CD4-positive, alpha-beta T cell treated with Interleukin-1 beta for 1 hour (primary cell): ENCODE measurements at regions not wholly inside any gene's neighbourhood (a gene's known extent, or its start where the extent isn't known, plus 50 kb on each side); places are given as distances from the start of the nearest gene placed in this dataset.

ENCODE experiments used
- DNase-seq, 2 donors: peaks; one replicate each; pipeline ENCODE4 v3.0.0-alpha.2; 2020 to 2022

DNA sequence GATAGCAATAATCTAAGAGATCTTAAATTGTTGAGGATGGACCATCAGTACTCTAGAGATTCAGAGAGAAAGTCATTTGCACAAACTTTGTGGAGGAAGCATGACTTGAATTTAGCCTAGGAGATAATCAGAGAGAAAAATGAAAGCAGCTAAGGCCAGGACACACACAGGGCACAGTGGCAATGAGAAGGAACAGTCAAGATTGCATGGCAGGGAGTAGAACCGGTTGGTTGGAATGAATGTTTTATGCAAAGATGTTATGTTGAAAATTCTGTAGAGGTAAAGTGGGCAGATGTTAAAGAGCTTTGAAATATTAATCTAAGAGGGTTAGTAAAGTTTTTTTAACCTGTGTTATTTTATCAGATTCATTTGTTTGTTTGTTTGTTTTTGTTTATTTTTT is 521.8 kb downstream of the GATA3 start:
- DNase-seq: no peak

DNA sequence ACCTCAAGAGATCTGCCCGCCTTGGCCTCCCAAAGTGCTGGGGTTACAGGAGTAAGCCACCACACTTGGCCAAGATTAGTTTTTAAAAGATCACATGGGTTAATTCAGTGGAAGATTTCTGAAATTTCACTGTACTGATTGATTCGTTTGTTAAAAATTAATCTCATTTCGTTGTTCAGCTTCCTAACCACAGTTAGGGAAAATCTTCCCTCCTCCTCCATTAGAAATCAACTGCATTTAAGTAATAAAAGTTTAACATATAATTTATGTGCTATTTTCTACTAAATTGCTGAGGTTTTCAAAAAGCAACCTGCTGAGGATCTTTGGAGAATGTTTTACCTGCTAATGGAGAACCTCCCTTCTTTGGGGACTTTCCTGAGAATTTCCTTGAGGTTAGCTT is 522.4 kb downstream of the GATA3 start:
- no peak for DNase-seq

DNA sequence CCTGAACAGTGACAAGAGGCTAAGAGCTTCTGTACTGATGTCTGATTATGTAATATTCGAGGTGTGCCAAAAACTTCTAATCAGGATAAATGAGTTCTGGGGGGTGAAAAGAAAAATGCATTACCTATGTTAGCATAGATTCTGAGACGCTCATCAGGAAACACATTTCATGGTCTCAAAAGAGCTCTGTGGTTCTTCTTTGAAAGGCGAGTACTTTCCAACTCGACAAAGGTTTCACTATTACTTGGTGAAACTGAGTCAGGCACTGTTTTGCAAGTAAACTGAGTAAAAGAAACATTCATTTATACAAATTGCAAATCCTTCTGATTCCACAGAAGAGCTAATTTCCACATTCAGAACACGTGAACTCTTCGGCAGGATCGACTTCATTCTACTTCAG is 523.2 kb downstream of the GATA3 start:
- no peak for DNase-seq

DNA sequence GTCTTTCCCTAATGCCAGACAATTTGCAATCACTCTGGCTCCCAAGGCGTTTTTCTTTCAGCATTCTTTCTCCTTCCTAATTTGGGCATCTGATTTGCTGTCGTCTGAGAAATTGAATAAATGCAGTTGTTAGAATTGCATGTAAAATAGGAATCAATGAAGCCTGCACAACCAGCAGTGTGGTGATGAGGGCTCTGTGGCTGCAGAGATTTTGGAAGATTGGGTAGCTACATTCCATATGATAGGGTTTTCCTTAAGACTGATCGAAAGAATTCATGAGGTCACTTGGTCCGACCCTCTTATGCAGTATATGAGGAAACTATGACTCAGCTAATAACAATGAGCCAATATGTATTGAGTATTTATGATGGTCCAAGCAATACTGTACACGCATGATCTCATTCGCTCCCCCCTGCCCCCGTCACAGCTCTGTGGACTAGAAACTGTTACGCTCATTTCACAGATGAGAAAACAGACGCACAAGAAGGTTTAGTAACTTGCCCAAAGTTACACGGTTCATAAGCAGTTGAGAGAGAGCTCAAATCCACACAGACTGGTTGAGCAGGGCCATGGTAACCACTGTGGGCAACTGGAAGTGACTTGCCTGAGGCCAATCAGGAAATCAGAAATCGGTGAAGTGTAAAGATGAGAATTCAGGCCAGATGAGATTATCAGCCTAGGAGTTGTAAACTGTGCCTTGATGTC is 527.2 kb downstream of the GATA3 start:
- DNase-seq: no peak

GRCh38 chr10:8583096-8583495 is 528.6 kb downstream of the GATA3 start:
- DNase-seq: no peak

GRCh38 chr10:8584666-8585065 is 530.2 kb downstream of the GATA3 start:
- DNase-seq: no peak

- no peak for DNase-seq
These were observed 532.0 kb downstream of the GATA3 start for GRCh38 chr10:8586504-8586903.

GRCh38 chr10:8588135-8588534 is 533.6 kb downstream of the GATA3 start:
- DNase-seq: no peak

DNA sequence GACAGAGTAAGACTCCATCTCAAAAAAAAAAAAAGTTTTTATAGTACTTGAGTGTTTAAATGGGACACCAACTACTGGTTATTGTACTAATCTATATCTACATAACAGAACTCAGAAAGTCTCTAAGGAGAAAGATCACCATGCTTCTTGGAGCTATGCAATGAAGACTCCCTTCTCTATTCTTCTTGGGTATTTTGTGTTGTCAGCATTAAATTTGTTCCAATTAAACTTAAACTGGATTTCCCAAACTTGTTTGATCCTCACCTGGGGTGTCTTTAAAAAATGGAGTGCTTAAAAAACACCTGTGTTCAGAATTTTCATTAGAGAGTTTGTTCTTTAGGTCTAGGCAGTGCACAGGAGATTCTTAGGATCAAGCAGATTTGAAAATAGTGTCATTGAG is 536.0 kb downstream of the GATA3 start:
- DNase-seq: no peak

DNA sequence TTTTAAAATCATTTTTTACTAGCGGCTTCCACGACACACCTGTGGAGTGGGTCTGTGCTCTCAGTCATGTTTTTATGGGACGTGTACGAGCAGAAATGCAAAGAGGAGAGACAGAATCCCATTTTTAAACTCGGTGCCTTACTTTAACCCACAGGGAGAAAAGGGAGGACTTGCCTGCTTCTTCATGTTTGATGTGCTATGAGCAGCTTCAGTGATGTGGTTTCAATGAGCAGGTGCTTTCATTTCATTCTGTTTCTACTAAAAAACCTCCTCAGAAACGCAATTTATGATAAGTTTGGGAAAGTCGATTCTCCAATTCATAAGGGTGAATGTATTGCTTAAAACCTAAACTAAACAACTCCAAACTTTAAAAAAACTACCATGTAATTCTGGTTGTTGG is 537.2 kb downstream of the GATA3 start:
- no peak for DNase-seq

DNA sequence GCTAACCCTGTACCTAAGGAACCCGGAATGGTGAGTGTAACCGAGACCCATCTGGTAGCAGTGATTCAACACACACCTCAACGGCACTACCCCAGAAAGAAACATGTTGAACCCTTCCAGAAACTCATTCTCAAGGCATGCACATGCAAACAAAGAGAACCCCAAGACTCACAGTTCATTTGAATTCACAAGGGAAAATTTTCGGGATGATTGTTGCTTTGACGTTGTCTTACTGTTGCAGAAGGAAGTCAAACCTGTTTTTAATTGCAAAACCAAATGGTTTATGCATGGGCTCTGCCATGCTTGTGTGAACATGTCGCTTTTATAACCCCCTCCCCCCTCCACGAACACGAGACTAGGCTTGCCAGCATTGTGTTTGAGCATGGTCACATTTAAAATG is 539.7 kb downstream of the GATA3 start:
- no peak for DNase-seq

GRCh38 chr10:8594711-8595110 is 540.2 kb downstream of the GATA3 start:
- DNase-seq: no peak

GRCh38 chr10:8595140-8595539 is 540.7 kb downstream of the GATA3 start:
- no peak for DNase-seq

DNA sequence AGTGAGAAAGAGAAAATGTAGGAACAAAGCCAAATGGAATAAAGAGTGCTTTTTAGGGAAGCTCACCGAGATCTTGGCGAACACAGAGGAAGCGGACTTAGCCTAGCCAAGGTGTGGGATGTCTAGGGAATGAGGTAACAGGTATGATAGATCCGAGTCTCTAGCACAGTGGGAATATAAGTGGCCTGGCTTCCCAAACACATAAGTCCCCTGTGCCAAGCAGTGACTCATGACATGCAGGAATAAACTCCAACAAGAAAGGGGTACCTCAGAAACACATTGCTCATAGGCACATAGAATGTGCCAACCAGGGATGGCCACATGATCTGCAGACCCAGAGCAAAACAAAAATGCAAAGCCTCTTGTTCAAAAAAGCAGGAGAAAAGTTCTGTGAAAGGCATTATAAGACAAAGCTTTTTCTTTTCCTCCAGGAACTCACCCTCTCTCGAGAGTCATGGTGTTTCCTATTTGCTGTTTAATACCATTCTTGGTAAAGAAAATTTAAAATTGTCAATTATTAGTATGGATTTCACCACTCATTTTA is 542.5 kb downstream of the GATA3 start:
- no peak for DNase-seq

- no peak for DNase-seq
These were observed 545.7 kb downstream of the GATA3 start for GRCh38 chr10:8600192-8600591.

DNA sequence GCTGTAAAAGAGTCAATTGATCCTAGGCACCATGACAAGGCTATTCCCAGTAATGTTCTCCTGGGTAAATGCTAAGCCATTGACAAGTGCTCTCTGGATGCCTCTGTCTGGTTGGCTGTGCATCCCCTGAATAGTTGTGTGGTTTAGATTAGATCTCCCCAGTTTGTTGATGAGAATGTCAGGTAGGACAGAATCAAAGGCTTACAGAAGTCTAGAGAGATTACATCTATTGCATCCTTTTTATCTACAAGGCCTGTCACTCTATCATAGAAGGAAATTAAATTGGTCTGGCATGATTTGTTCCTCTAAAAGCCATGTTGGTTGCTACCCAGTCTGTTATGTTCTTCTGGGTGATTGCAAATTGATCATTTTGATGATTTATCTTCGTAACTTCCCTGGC is 548.3 kb downstream of the GATA3 start:
- no peak for DNase-seq

- no peak for DNase-seq
These were observed 559.6 kb downstream of the GATA3 start for GRCh38 chr10:8614054-8614565.

- DNase-seq: no peak
These were observed 560.6 kb downstream of the GATA3 start for GRCh38 chr10:8615118-8615517.

DNA sequence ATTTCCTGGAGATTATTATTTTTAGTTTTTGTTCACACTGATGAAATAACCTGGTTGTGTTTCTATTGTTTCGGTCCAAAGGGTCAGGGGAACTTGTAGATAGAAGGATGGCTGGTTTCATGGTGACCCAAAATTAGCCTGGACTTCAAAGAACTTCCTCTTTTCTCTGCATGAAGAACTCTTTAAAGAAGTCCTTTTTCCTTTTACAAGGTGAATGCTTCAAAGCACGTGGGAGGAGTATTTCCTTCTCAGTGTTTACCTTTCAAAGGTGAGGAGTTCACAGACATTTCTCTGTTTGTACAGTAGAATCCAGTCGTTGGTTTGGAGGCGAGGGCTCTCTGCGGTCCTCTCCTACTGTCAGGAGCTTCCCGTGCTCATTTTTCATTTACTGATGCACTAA is 561.7 kb downstream of the GATA3 start:
- no peak for DNase-seq

DNA sequence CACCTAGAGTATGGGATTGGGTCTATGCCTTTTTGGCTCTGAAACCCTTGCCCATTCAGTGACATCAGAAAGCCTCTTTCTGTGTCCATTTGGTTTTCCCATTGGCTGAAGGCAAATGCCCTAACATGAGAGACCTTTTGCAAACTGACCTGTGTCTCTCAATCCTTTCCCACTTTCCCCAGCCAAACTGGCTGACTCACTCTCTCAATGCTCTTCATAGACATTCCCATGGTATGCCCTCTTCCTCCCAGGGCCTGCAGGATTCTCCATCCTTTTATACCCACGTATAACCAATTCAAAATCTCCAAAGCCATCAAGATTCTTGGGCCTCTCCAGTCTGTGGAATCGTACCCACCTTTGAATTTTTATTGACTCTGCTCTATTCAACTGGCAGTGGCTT is 563.3 kb downstream of the GATA3 start:
- DNase-seq: no peak

DNA sequence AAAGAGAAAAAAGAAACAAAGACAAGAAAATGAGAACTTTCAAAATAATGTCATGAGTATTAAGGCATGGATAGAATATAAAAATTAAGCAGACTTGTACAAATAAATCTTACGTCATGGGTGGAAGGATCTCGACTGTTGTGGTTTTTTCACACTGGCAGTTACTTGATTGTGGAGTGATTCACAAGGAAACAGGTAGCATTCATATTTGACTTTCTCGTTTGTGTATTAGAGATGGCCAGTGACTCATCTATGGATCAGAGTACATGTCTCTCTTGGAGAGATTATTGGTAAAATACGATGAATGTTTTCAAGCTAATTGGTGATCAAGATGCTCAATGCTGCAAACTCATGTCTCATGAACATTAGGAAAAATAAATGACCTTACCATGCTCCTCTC is 564.3 kb downstream of the GATA3 start:
- no peak for DNase-seq

DNA sequence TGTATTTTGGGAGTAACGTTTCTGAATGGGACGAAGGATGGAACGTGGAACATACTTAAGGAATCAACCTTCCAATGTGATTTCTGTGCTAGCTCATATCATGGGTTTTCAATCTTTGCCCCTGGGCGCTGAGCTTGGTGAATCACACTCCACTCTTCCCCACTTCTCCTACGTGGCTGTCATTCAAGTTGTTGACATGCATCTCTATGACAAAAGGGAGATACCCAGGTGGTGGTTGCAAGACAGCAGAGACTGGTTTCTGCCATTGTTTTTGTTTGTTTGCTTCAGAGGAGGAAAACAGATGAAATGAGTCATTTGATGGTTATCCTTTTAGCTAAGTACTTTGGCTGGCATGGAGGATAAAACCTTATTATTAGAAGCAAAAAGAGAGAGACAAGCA is 573.9 kb downstream of the GATA3 start:
- no peak for DNase-seq

DNA sequence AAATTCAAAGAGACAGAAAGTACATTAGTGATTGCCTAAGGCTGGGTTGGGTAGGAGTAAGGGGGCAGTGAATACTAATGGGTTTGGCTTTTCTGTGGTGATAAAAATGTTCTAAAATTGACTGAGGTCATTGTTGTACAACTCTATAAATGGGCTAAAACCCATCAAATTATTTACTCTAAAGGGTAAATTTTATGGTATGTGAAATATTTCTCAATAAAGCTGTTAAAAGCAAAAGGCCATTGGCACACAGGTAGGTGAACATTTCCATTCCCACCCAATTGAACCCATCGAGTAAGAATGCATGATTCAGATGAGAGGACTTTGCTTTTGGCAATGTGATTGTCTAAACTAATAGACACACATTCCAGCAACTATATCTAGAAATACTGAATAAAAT is 579.4 kb downstream of the GATA3 start:
- DNase-seq: no peak

DNA sequence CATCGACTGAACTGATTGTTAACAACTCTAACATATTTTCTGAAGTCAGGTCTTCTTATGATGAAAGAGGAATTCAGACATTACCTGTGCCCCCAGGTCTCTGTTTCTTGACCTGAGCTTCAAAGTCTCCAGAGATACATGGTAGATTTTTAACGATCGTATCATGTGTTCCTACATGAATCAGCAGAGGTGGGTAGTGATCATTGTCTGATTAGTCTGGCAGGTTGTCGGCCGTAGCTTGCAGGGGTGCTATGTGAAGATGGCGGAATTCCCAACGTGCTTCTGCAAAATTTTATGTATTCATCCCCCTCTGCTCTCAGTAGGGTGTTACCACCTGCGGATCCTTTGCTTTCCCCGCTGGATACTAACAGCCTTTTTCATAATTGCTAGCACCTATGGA is 581.9 kb downstream of the GATA3 start:
- no peak for DNase-seq

DNA sequence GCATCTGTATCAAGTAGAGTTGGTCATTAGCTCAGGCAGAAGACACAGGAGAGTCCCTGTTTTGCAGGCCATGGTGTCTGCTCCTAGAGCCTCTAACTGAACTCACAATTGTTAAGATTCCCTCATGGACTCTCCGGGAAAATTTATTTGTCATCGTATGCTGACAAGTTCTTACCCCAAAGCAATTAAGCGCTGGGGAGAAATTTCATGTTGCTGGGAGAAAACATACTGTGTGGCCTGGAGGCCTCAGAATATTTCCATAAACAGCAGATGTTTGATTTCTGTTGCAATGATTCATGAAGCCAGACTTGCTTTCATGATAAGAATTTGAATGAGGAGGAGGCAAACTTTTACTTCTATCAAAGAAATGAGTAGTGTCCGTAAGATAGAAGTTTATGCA is 583.2 kb downstream of the GATA3 start:
- DNase-seq: no peak
